HG03439 (cell line): ENCODE measurements at regions not wholly inside any gene's neighbourhood (a gene's known extent, or its start where the extent isn't known, plus 50 kb on each side); places are given as distances from the start of the nearest gene placed in this dataset.

Experiments used
- ATAC-seq: cut with Tn5 transposase; IDR thresholded peaks from one replicate; pipeline ENCODE4 v1.9.1; 2021; ENCODE audit warnings: mild to moderate bottlenecking, moderate library complexity; ENCODE audit not compliant: unreplicated experiment

GRCh38 chr2:118222672-118223421, 134.6 kb downstream of the INSIG2 start:
- no peak for ATAC-seq

GRCh38 chr2:118222273-118222594, 134.0 kb downstream of the INSIG2 start:
- ATAC-seq = no peak

GRCh38 chr2:118221536-118222272, 133.4 kb downstream of the INSIG2 start:
- ATAC-seq = peak; percentile 66

- no peak for ATAC-seq
Observed at GRCh38 chr2:118219611-118220010, 131.3 kb downstream of the INSIG2 start.

DNA sequence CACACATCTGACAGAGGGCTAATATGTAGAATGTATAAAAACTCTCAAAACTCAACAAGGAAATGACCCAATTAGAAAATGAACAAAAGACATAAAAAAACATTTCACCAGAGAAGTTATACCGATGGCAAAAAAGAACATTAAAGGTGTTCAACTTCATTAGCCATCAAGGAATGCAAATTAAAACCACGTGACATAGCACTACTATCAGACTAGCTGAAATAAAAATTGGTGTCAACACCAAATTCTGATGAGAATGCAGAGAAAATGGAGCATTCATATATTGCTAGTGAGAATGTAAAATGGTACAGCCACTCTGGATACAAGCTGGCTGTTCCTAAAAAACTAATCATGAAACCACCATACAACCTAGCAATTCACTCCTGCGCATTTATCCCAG, 128.0 kb downstream of the INSIG2 start:
- ATAC-seq = no peak

DNA sequence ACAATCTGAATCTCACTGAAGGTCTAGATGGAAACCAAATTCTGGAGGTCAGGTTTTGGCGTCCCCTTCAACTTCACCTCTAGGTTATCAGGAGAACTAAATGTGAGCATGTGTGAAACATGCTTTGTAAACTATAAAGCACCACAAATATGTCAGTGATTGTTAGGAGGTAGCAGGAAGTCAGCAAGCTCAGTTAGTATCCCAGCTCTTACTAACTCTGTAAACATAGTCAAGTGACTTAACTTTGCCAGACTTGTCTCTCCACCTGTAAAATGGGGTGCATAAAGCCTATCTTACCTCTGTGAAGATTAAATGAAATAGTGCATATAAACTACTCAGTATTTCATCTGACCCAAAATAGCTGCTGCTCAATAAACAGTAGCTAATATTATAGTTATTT, 121.5 kb downstream of the INSIG2 start:
- no peak for ATAC-seq

DNA sequence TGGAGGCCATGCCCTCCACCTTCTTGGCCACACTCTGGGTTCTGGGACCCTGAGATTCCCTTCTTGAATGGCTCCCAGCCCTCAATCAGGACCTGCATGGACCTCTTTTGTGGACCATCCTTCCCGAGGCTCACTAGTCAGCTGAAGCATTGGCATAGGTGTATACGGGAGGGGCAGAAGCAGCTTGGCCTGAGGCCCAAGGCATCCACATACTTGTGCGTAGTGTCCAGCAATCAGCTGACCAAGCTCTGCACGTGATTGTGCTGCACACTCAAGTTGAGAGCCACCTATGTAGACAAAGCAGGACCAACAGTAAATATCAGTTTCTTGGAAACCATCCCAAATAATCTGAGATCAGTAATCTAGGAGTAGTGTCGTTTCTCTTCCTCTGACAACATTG, 119.6 kb downstream of the INSIG2 start:
- ATAC-seq = no peak

- ATAC-seq = peak; percentile 88
Observed at GRCh38 chr2:118202707-118203303, 114.5 kb downstream of the INSIG2 start.

- ATAC-seq = no peak
Observed at GRCh38 chr2:118198268-118198667, 110.0 kb downstream of the INSIG2 start.

DNA sequence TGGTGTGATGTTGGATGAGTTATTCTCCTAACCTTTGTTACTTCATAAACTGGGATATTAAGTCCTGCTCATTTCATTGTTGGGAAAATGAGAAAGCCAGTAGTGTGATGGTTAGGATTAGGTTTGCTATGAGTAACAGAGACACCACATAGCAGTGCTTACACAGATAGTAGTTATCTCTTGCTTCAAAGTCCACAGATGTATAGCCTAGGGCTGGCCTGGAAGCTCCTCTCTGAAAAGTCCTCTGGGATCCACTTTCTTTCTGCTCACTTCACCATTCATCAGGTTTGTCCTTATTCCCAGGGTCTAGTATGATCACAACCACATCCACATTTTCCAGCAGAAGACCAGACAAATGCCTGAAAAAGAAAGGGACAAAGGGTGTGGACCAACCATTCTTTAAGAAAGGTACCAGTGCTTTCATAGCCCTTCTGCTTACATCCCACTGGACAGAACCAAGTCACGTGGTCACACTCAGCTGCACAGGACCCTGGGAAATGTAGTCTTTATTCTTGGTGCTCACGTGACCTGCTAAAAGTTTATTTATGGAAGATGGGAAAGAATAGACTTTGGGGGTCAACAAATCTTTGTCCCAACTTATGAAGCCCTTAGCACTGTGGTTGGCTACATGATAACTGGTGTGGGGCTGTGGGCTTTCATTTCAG, 108.9 kb downstream of the INSIG2 start:
- ATAC-seq = no peak

- ATAC-seq = no peak
Observed at GRCh38 chr2:118190474-118190873, 102.2 kb downstream of the INSIG2 start.

- no peak for ATAC-seq
Observed at GRCh38 chr2:118186858-118187254, 98.6 kb downstream of the INSIG2 start.

GRCh38 chr2:118186110-118186857, 98.0 kb downstream of the INSIG2 start:
- peak; percentile 97 for ATAC-seq

GRCh38 chr2:118185210-118186109, 97.2 kb downstream of the INSIG2 start:
- ATAC-seq = peak; percentile 63

GRCh38 chr2:118183381-118183780, 95.1 kb downstream of the INSIG2 start:
- ATAC-seq = no peak

DNA sequence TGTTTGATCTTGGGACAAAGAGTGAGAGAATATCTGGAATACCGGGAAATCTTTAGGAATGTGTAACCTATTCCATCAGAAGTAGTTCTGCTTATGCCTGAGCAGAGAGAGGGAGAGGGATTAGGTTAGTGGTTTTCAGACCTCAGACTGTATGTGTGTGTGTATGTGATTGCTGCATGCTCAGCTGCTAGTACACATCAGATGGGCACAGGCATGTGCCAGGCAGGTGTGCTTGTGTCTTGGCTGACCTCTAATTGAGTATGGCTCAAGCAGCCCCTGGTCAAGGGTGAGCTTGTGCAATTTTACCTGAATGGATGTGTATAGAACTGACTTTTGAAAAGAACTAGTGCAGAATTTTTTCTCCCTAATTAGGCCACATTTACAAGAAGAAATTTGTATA, 91.2 kb downstream of the INSIG2 start:
- ATAC-seq = no peak

DNA sequence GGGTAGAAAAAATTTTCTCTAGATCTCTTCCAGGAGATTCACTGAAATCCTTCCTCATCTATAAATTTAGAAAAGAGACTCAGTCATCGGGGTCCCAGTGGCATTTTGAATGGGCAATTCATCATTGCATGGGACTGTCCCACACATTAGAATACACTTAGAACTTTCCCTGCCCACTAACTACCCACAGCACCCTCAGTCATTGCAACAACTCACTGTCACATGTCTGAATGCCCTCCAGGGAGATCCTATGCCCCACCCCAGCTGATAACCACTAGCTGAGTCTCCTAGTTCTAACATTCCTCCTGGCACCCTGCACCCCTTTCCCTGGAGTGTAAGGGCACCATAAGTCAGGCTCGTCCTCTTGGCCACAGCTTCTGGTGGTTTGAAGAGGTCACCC, 89.6 kb downstream of the INSIG2 start:
- no peak for ATAC-seq

- no peak for ATAC-seq
Observed at GRCh38 chr2:118177318-118177717, 89.0 kb downstream of the INSIG2 start.

DNA sequence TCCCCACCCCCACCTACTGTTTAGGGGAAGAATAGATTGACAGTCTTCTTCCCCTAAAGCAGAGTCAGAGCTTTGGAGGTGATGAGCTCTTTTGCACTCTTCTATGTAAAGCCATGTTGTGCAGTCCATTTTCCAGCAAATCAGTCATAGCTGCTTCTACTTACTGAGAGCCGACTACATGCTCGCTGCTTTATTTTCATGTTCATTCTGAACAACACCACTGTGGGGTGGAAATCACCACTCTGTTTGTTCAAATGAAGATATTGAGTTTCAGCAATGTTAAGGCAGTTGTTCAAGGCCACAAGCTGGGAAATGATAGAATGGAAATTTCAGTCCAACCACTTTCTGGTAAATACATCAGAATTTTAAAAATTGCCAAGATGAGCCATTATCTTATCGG, 88.3 kb downstream of the INSIG2 start:
- no peak for ATAC-seq

- ATAC-seq = no peak
Observed at GRCh38 chr2:118171546-118171945, 83.3 kb downstream of the INSIG2 start.
